MM.1S (cell line): ENCODE measurements at regions not wholly inside any gene's neighbourhood (a gene's known extent, or its start where the extent isn't known, plus 50 kb on each side); places are given as distances from the start of the nearest gene placed in this dataset.

Experiments
- DNase-seq: peaks from one replicate; pipeline ENCODE4 v3.0.0-alpha.2; 2015
- H2AFZ ChIP-seq: fragments of 300-600 bp; sonication (generic); 2 replicates; pipeline ENCODE4 v1.6.0; 2016; ENCODE audit warnings: antibody characterized with exemption, low read length
- H3F3A ChIP-seq: fragments of 300-600 bp; sonication (generic); 2 replicates; pipeline ENCODE4 v1.6.1; 2016; ENCODE audit warnings: mild to moderate bottlenecking, antibody characterized with exemption, low read length, moderate library complexity, mixed read lengths; ENCODE audit not compliant: insufficient read depth
- H3K27ac ChIP-seq: fragments of 300-600 bp; sonication (generic); 2 replicates; pipeline ENCODE4 v1.5.1; 2016; ENCODE audit warnings: mild to moderate bottlenecking, low read length
- H3K27me3 ChIP-seq: fragments of 300-600 bp; sonication (generic); replicated peaks from 2 replicates; pipeline ENCODE4 v1.6.0; 2016; ENCODE audit warnings: low read length; ENCODE audit not compliant: insufficient read depth
- H3K36me3 ChIP-seq: fragments of 300-600 bp; sonication (generic); replicated peaks from 2 replicates; pipeline ENCODE4 v1.6.1; 2016; ENCODE audit warnings: mild to moderate bottlenecking, low read length, mixed read lengths; ENCODE audit not compliant: insufficient read depth
- H3K4me1 ChIP-seq: fragments of 300-600 bp; sonication (generic); 2 replicates; pipeline ENCODE4 v1.6.1; 2016; ENCODE audit warnings: low read length, mixed read lengths
- H3K4me2 ChIP-seq: fragments of 300-600 bp; sonication (generic); 2 replicates; pipeline ENCODE4 v1.6.0; 2016; ENCODE audit warnings: low read depth, low read length
- H3K4me3 ChIP-seq: fragments of 300-600 bp; sonication (generic); 2 replicates; pipeline ENCODE4 v1.5.1; 2016; ENCODE audit warnings: low read length, mixed read lengths
- H3K79me2 ChIP-seq: fragments of 300-600 bp; sonication (generic); 2 replicates; pipeline ENCODE4 v1.6.1; 2016; ENCODE audit warnings: mixed run types, low read length, mixed read lengths
- H3K9ac ChIP-seq: fragments of 300-600 bp; sonication (generic); 2 replicates; pipeline ENCODE4 v1.6.1; 2016; ENCODE audit warnings: low read length, mixed read lengths
- H3K9me2 ChIP-seq: fragments of 300-600 bp; sonication (generic); replicated peaks from 2 replicates; pipeline ENCODE4 v1.6.1; 2016; ENCODE audit warnings: mild to moderate bottlenecking, low read length, mixed read lengths; ENCODE audit not compliant: insufficient read depth
- H3K9me3 ChIP-seq: fragments of 300-600 bp; sonication (generic); replicated peaks from 2 replicates; pipeline ENCODE4 v1.6.1; 2016; ENCODE audit warnings: mild to moderate bottlenecking, low read length, mixed read lengths; ENCODE audit not compliant: insufficient read depth
- H4K20me1 ChIP-seq: fragments of 300-600 bp; sonication (generic); 2 replicates; pipeline ENCODE4 v1.6.1; 2016; ENCODE audit warnings: mild to moderate bottlenecking, low read length, moderate library complexity, mixed read lengths; ENCODE audit not compliant: insufficient read depth
- CTCF ChIP-seq: fragments of 300-600 bp; sonication (generic); IDR thresholded peaks from 2 replicates; pipeline ENCODE4 v1.5.1; 2016; ENCODE audit warnings: antibody characterized with exemption, low read length, mixed read lengths
- EZH2 ChIP-seq: fragments of 300-600 bp; sonication (generic); optimal IDR thresholded peaks from 2 replicates; pipeline ENCODE3; 2017; ENCODE audit warnings: low read depth, mild to moderate bottlenecking, antibody characterized with exemption, low read length, mixed read lengths
- EZH2phosphoT487 ChIP-seq: fragments of 300-600 bp; sonication (generic); IDR thresholded peaks from 2 replicates; pipeline ENCODE4 v1.6.1; 2018; ENCODE audit warnings: antibody characterized with exemption, low read length

GRCh38 chr9:3628239-3628638 is 102.4 kb upstream of the RFX3 start:
- Histone ChIP-seq H3K4me1 (no peaks in the 10 kb centered on the region), H3K9ac (no peak overlapping the region), H2AFZ (no peak overlapping the region)

DNA sequence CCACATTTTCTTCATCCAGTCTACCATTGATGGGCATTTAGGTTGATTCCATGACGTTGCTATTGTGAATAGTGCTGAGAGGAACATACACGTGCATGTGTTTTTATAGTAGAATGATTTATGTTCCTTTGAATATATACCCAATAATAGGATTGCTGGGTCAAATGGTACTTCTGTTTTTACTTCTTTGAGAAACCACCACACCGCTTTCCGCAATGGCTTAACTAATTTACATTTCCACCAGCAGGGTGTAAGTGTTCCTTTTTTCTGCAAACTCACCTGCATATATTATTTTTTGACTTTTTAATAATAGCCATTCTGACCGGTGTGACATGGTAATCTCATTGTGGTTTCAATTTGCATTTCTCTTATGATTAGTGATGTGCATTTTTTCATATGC is 82.2 kb upstream of the RFX3 start:
- no peaks in the 10 kb centered on the region for H3K9me2 ChIP-seq
- H3K4me3 ChIP-seq: no peak overlapping the region
- no peaks in the 10 kb centered on the region for H3F3A ChIP-seq
- no peak for TF ChIP-seq CTCF
- no peak for TF ChIP-seq EZH2phosphoT487
- no peak for TF ChIP-seq EZH2
- no peak overlapping the region for H3K27ac ChIP-seq
- H4K20me1 ChIP-seq: no peaks in the 10 kb centered on the region
- no peak overlapping the region for H3K4me2 ChIP-seq
- no peaks in the 10 kb centered on the region for H3K4me1 ChIP-seq
- H3K9ac ChIP-seq: no peak overlapping the region
- no peaks in the 10 kb centered on the region for H3K36me3 ChIP-seq
- H3K9me3 ChIP-seq: no peaks in the 10 kb centered on the region
- no peaks in the 10 kb centered on the region for H3K79me2 ChIP-seq
- DNase-seq: no peak
- no peaks in the 10 kb centered on the region for H3K27me3 ChIP-seq
- no peak overlapping the region for H2AFZ ChIP-seq

More at GRCh38 chr9:3628239-3628638, 102.4 kb upstream of the RFX3 start:
- H3K27me3 ChIP-seq: no peaks in the 10 kb centered on the region
- no peaks in the 10 kb centered on the region for H3K9me2 ChIP-seq
- H3F3A ChIP-seq: no peaks in the 10 kb centered on the region
- H3K4me3 ChIP-seq: no peak overlapping the region
- DNase-seq: no peak
- no peak overlapping the region for H3K27ac ChIP-seq
- H3K36me3 ChIP-seq: no peaks in the 10 kb centered on the region
- TF ChIP-seq EZH2 (no peak), CTCF (no peak), EZH2phosphoT487 (no peak)
- H3K79me2 ChIP-seq: no peaks in the 10 kb centered on the region
- no peaks in the 10 kb centered on the region for H4K20me1 ChIP-seq
- H3K9me3 ChIP-seq: no peaks in the 10 kb centered on the region
- no peak overlapping the region for H3K4me2 ChIP-seq

DNA sequence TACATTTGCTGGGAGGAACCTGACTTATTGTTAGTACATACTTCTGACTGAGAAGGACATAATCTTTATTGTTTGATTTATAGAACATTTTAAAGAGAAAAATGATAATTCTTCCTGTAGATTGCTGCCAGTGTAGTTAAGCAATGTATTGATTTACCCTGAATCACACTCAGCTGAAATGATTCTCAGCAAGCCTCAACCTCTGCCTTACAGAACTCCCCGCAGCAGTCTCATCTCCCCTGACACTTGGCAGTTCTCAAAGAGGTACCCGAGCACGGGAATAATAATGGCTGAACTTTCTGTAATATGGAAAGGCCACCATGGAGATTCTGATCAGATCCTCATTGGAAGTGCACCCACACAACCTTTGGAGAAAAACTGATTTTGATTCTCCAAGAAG is 74.9 kb upstream of the RFX3 start:
- Histone ChIP-seq H3K4me1 (no peaks in the 10 kb centered on the region), H3K9me2 (no peaks in the 10 kb centered on the region), H3K9me3 (no peaks in the 10 kb centered on the region), H3K36me3 (no peaks in the 10 kb centered on the region), H3K27ac (no peak overlapping the region), H3K4me3 (no peak overlapping the region), H3K27me3 (no peaks in the 10 kb centered on the region), H2AFZ (no peak overlapping the region), H4K20me1 (no peaks in the 10 kb centered on the region), H3K79me2 (no peaks in the 10 kb centered on the region), H3F3A (no peaks in the 10 kb centered on the region), H3K4me2 (no peak overlapping the region), H3K9ac (no peak overlapping the region)
- DNase-seq: no peak
- TF ChIP-seq EZH2 (no peak), EZH2phosphoT487 (no peak)

GRCh38 chr9:3597792-3598191 is 72.0 kb upstream of the RFX3 start:
- no peak for DNase-seq
- Histone ChIP-seq H3K27me3 (no peaks in the 10 kb centered on the region), H2AFZ (no peak overlapping the region)

More at GRCh38 chr9:3597792-3598191, 72.0 kb upstream of the RFX3 start:
- H3K36me3 ChIP-seq: no peaks in the 10 kb centered on the region
- H3F3A ChIP-seq: no peaks in the 10 kb centered on the region
- H4K20me1 ChIP-seq: no peaks in the 10 kb centered on the region
- no peak overlapping the region for H3K4me3 ChIP-seq
- no peaks in the 10 kb centered on the region for H3K4me1 ChIP-seq
- no peak overlapping the region for H3K27ac ChIP-seq
- no peaks in the 10 kb centered on the region for H3K9me2 ChIP-seq
- no peaks in the 10 kb centered on the region for H3K9me3 ChIP-seq
- no peak overlapping the region for H3K9ac ChIP-seq
- TF ChIP-seq EZH2phosphoT487 (no peak), EZH2 (no peak), CTCF (no peak)
- no peaks in the 10 kb centered on the region for H3K79me2 ChIP-seq
- no peak overlapping the region for H3K4me2 ChIP-seq
